GM12878 (cell line): ENCODE measurements at regions not wholly inside any gene's neighbourhood (a gene's known extent, or its start where the extent isn't known, plus 50 kb on each side); places are given as distances from the start of the nearest gene placed in this dataset.
"Not testable (repeated sequence)": the region's sequence is repeated elsewhere in the genome, so short reads cannot be mapped to it uniquely, and the experiment has no call there.

Source experiments
- ATAC-seq: fragments of 200-7000 bp; cut with Tn5 transposase; 3 replicates; pipeline ENCODE4 v1.9.1; 2020; ENCODE audit warnings: mild to moderate bottlenecking, moderate library complexity
- BruUV-seq: library from RNA; stranded (reverse); fragments of 400-500 nt; replicated peaks from 2 replicates; lab custom pipeline; 2021; lab: Mats Ljungman, UMichigan
- CTCF ChIA-PET: fragments of 300-600 bp; sonication (Branson Sonifier 250); formaldehyde crosslinking; extraction: SDS; loops from one replicate; lab custom pipeline; 2021; ENCODE audit warnings: inconsistent platforms; lab: Yijun Ruan, JAX
- POLR2A ChIA-PET: fragments of 350-600 bp; formaldehyde crosslinking; extraction: SDS; loops from one replicate; lab custom pipeline; 2021; ENCODE audit warnings: inconsistent platforms; lab: Charles Lee
- RAD21 ChIA-PET: fragments of 300-600 bp; sonication (Branson Sonifier 250); formaldehyde crosslinking; loops from one replicate; lab custom pipeline; 2023; ENCODE audit warnings: antibody characterized with exemption; ENCODE audit not compliant: unreplicated experiment; lab: Charles Lee
- SMC1A ChIA-PET: fragments of 300-600 bp; sonication (Branson Sonifier 250); formaldehyde crosslinking; loops from one replicate; lab custom pipeline; 2023; ENCODE audit not compliant: unreplicated experiment, uncharacterized antibody; lab: Charles Lee
- DNase-seq: peaks from one replicate; pipeline ENCODE4 v3.0.0-alpha.2; 2011; ENCODE audit warnings: low read depth, low spot score
- FAIRE-seq: peaks from 3 replicates; lab custom pipeline; 2011; peaks lifted over from hg19 to GRCh38; lab: Jason Lieb, UNC
- H2AFZ ChIP-seq: 2 replicates; pipeline ENCODE4 v1.6.0; 2011; ENCODE audit warnings: low read depth, low read length, control low read depth; ENCODE audit not compliant: control insufficient read depth
- H3K27ac ChIP-seq: 2 replicates; pipeline ENCODE4 v1.5.1; 2011; ENCODE audit warnings: control low read depth; ENCODE audit not compliant: control insufficient read depth, insufficient read depth
- H3K27me3 ChIP-seq, 2 experiments: replicated peaks in 1 of 2; 2 replicates each; pipeline versions ENCODE4 v1.6.0 to v1.6.1; 2011; ENCODE audit warnings: low read length in 1 of 2; ENCODE audit not compliant: control insufficient read depth in 2 of 2, insufficient read depth in 2 of 2
- H3K36me3 ChIP-seq, 2 experiments: 2 replicates each; pipeline ENCODE4 v1.5.1; 2011; ENCODE audit warnings: low read length in 1 of 2; ENCODE audit not compliant: control insufficient read depth in 2 of 2, insufficient read depth in 2 of 2
- H3K4me1 ChIP-seq: 2 replicates; pipeline ENCODE4 v1.6.1; 2011; ENCODE audit warnings: mild to moderate bottlenecking, low read length, moderate library complexity, mixed read lengths; ENCODE audit not compliant: control insufficient read depth, insufficient read depth
- H3K4me2 ChIP-seq: 2 replicates; pipeline ENCODE4 v1.6.0; 2011; ENCODE audit warnings: control low read depth; ENCODE audit not compliant: control insufficient read depth, insufficient read depth
- H3K4me3 ChIP-seq: fragments of 200-600 bp; sonication (generic); 2 replicates; pipeline ENCODE4 v1.5.1; 2016
- H3K79me2 ChIP-seq: 2 replicates; pipeline ENCODE4 v1.6.0; 2011; ENCODE audit warnings: low read length; ENCODE audit not compliant: control insufficient read depth, insufficient read depth
- H3K9ac ChIP-seq: 2 replicates; pipeline ENCODE4 v1.8.0; 2011; ENCODE audit warnings: low read length, control low read depth, mixed read lengths; ENCODE audit not compliant: control insufficient read depth, insufficient read depth
- H3K9me3 ChIP-seq: replicated peaks from 3 replicates; pipeline ENCODE4 v1.5.1; 2011; ENCODE audit warnings: mild to moderate bottlenecking, low read length; ENCODE audit not compliant: control insufficient read depth, insufficient read depth
- H4K20me1 ChIP-seq: 2 replicates; pipeline ENCODE4 v1.6.0; 2011; ENCODE audit not compliant: control insufficient read depth, insufficient read depth
- BCL11A ChIP-seq: IDR thresholded peaks from 2 replicates; pipeline ENCODE4 v1.6.1; 2011; ENCODE audit warnings: low read depth, low read length
- CHD2 ChIP-seq: IDR thresholded peaks from 2 replicates; pipeline ENCODE4 v1.6.1; 2011; ENCODE audit warnings: low read depth, low read length, improper control_type of control experiment, borderline replicate concordance
- E2F8 ChIP-seq: fragments of 450-650 bp; IDR thresholded peaks from 2 replicates; pipeline ENCODE4 v1.6.1; 2018; ENCODE audit warnings: mild to moderate bottlenecking, low read depth, moderate library complexity; ENCODE audit not compliant: partially characterized antibody
- HDAC2 ChIP-seq: fragments of 200-600 bp; sonication (generic); IDR thresholded peaks from 2 replicates; pipeline ENCODE4 v1.6.1; 2017
- MLLT1 ChIP-seq: fragments of 450-650 bp; IDR thresholded peaks from 2 replicates; pipeline ENCODE4 v1.6.1; 2016; ENCODE audit warnings: mild to moderate bottlenecking
- MTA2 ChIP-seq: fragments of 450-650 bp; IDR thresholded peaks from 2 replicates; pipeline ENCODE4 v1.6.1; 2016; ENCODE audit warnings: low read depth, mild to moderate bottlenecking, moderate library complexity
- NBN ChIP-seq: fragments of 450-650 bp; IDR thresholded peaks from 2 replicates; pipeline ENCODE4 v1.6.1; 2016
- PML ChIP-seq: IDR thresholded peaks from 2 replicates; pipeline ENCODE4 v1.6.1; 2012; ENCODE audit warnings: low read length, inconsistent platforms
- RAD51 ChIP-seq: fragments of 450-650 bp; IDR thresholded peaks from 2 replicates; pipeline ENCODE4 v1.6.1; 2016; ENCODE audit warnings: moderate library complexity, mild to moderate bottlenecking, inconsistent platforms
- SPI1 ChIP-seq: IDR thresholded peaks from 2 replicates; pipeline ENCODE4 v1.6.1; 2011; ENCODE audit warnings: low read depth, mild to moderate bottlenecking, low read length, moderate library complexity, borderline replicate concordance; ENCODE audit not compliant: insufficient read depth
- ZSCAN29 ChIP-seq: fragments of 450-650 bp; IDR thresholded peaks from 2 replicates; pipeline ENCODE4 v1.6.1; 2017; ENCODE audit warnings: mild to moderate bottlenecking, moderate library complexity
- WGBS: methylation state at CpG from one replicate; pipeline ENCODE4 v1.1.6; 2016; ENCODE audit warnings: low lambda C conversion rate; ENCODE audit not compliant: insufficient replicate concordance, insufficient coverage; ENCODE audit errors: missing lambda C conversion rate; 5-methylcytosine and 5-hydroxymethylcytosine counted together
- in situ Hi-C: fragments of 300-500 bp; cut with MboI; formaldehyde crosslinking; loops from 9 replicates; pipeline ENCODE4 v1.14.3; 2018; ENCODE audit warnings: mixed read lengths
- intact Hi-C: fragments of 100-400 bp; cut with micrococcal nuclease; formaldehyde crosslinking; loops from one replicate; pipeline ENCODE4 v1.14.2; 2022; ENCODE audit not compliant: unreplicated experiment

GRCh38 chr7:114173170-114173890 lies 241.3 kb upstream of the FOXP2 start:
- H4K20me1 ChIP-seq, result no peaks in the 10 kb centered on the region
- no peak overlapping the region for H3K4me2 ChIP-seq
- no peak overlapping the region for H2AFZ ChIP-seq
- no peaks in the 10 kb centered on the region for H3K79me2 ChIP-seq
- H3K4me1 ChIP-seq, result no peaks in the 10 kb centered on the region
- ATAC-seq (no peak), DNase-seq (no peak), FAIRE-seq (no peak)
- 65% methylated on average over 3 of the region's 3 CpGs for WGBS
- SMC1A ChIA-PET, result interaction anchor here (1.4 kb wide), 1 partner anchor 14 kb away, joined by 4 read pairs; no protein-coding TSS in a partner anchor
- H3K9ac ChIP-seq, result no peak overlapping the region
- intact Hi-C loops (no loop called here), in situ Hi-C loops (no loop called here)
- H3K4me3 ChIP-seq, result no peak overlapping the region
- CTCF ChIA-PET, result no interaction called here
- POLR2A ChIA-PET, result no interaction called here
- RAD21 ChIA-PET, result no interaction called here
- TF ChIP-seq SPI1 (no peak), ZSCAN29 (no peak), MLLT1 (no peak), BCL11A (no peak), HDAC2 (no peak), RAD51 (no peak), CHD2 (no peak), MTA2 (no peak), PML (no peak), NBN (no peak), E2F8 (no peak)
- no peak overlapping the region for H3K27ac ChIP-seq
- no TSS peak for BruUV-seq
- H3K9me3 ChIP-seq, result no peaks in the 10 kb centered on the region
- no peaks in the 10 kb centered on the region for H3K27me3 ChIP-seq
- no peaks in the 10 kb centered on the region for H3K36me3 ChIP-seq

- H3K27ac ChIP-seq, H3K9me3 ChIP-seq, intact Hi-C loops, H3K9ac ChIP-seq, POLR2A ChIA-PET, H3K27me3 ChIP-seq, DNase-seq, BruUV-seq, H3K4me1 ChIP-seq, ATAC-seq, H3K4me3 ChIP-seq, H3K36me3 ChIP-seq, H4K20me1 ChIP-seq, H3K79me2 ChIP-seq, RAD21 ChIA-PET, FAIRE-seq, in situ Hi-C loops, H3K4me2 ChIP-seq, H2AFZ ChIP-seq: not testable (repeated sequence)
- CTCF ChIA-PET, result interaction anchor here (1.1 kb wide), 1 partner anchor 9 kb away, joined by 3 read pairs; no protein-coding TSS in a partner anchor
- WGBS, result 13% methylated on average over 2 of the region's 2 CpGs
- SMC1A ChIA-PET, result interaction anchor here (1.2 kb wide), 1 partner anchor 12 kb away, joined by 3 read pairs; no protein-coding TSS in a partner anchor
Measured at GRCh38 chr7:114169389-114169788, 245.2 kb upstream of the FOXP2 start.
